Fibroblast of skin of abdomen (primary cell): ENCODE measurements at regions not wholly inside any gene's neighbourhood (a gene's known extent, or its start where the extent isn't known, plus 50 kb on each side); places are given as distances from the start of the nearest gene placed in this dataset.
"Not testable (repeated sequence)": the region's sequence is repeated elsewhere in the genome, so short reads cannot be mapped to it uniquely, and the experiment has no call there.

ENCODE experiments used
- DNase-seq: peaks from one replicate; pipeline ENCODE4 v3.0.0-alpha.2; 2013

- DNase-seq: not testable (repeated sequence)
These were observed 289.4 kb downstream of the CNTNAP3B start for GRCh38 chr9:41839786-41840185.

GRCh38 chr9:41838953-41839352 lies 290.3 kb downstream of the CNTNAP3B start:
- DNase-seq: not testable (repeated sequence)

- not testable (repeated sequence) for DNase-seq
These were observed 290.7 kb downstream of the CNTNAP3B start for GRCh38 chr9:41838562-41838851.

DNA sequence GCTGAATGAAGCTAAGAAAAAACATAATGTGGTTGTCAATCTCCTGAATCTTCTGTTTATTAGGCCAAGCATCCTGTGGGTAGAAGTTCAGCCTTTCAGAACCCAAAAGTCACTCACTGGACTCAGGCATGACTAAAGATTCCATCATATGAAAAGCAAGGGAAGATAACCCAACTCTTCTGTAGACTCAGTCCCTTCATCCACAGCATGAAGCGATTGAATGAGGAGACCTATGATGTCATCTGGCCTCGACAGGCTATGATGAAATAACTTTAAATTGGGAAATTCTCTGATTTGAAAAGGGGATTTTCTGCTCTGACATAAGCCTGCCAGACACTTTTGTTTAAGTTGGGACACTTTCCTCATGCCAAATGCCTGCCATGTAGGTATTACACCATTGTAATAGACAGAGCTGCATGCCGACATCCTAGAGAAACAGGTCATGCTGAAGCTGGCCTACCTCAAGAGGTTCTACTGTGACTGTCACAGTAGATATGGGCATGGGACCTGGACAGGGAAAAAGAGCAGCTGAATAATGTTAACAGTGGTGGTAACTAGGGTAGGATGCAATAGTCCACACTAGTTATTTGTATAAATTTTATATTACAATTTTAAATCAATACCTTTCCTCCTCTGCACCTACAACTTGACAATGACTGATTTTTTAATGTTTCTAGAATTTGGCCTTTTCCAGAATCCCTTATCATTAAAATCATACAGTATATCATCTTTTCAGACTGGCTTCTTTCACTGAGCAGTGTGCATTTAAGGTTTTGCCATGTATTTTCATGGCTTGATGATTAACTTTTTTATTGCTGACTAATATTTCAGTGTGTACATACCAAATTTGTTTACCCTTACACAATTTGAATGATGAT lies 291.3 kb downstream of the CNTNAP3B start:
- not testable (repeated sequence) for DNase-seq

GRCh38 chr9:41833108-41833507 lies 296.1 kb downstream of the CNTNAP3B start:
- not testable (repeated sequence) for DNase-seq

- DNase-seq: not testable (repeated sequence)
These were observed 304.5 kb downstream of the CNTNAP3B start for GRCh38 chr9:41824723-41825122.

GRCh38 chr9:41802706-41803105 lies 326.5 kb downstream of the CNTNAP3B start:
- DNase-seq: not testable (repeated sequence)

DNA sequence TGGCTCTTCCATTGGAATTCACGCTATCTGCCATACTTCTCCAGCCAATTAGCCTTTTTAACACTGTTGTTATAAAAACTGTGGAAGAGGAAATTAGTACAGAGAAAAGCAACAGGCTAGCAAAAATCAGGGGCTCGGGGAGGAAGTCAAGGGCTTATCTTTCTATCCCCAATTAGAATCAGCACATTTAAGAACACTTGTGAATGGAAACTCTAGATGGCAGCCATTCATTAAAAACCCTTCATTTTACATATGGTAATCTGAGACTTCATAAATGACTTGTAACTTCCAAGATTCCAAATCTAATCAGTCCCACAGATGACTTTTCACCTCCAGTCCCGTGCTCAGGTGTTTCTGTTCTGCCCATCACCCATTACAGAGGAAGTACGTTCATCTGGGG lies 330.5 kb downstream of the CNTNAP3B start:
- not testable (repeated sequence) for DNase-seq

GRCh38 chr9:41790719-41791363 lies 338.4 kb downstream of the CNTNAP3B start:
- DNase-seq: peak; percentile 66

GRCh38 chr9:41790007-41790406 lies 339.2 kb downstream of the CNTNAP3B start:
- not testable (repeated sequence) for DNase-seq

GRCh38 chr9:41789387-41789786 lies 339.8 kb downstream of the CNTNAP3B start:
- DNase-seq: not testable (repeated sequence)

GRCh38 chr9:41787951-41788350 lies 341.3 kb downstream of the CNTNAP3B start:
- not testable (repeated sequence) for DNase-seq

- not testable (repeated sequence) for DNase-seq
These were observed 342.0 kb downstream of the CNTNAP3B start for GRCh38 chr9:41787270-41787669.

DNA sequence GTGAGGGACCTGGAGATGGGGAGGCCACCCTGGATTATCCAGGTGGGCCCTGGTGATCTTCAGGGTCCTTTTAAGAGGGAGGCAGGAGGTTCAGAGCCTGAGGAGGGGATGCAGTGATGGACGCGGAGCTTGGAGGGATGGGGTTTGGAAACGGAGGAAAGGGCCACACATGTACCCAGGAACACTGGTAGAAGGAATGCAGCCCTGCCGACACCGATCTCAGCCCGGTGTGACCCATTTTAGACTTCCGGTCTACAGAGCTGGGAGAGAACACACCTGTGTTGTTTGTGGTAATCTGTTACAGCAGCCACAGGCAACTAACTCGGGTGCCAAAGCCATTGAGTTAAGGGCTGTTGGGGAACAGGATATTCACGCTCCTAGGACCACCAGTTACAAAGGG lies 345.2 kb downstream of the CNTNAP3B start:
- not testable (repeated sequence) for DNase-seq

DNA sequence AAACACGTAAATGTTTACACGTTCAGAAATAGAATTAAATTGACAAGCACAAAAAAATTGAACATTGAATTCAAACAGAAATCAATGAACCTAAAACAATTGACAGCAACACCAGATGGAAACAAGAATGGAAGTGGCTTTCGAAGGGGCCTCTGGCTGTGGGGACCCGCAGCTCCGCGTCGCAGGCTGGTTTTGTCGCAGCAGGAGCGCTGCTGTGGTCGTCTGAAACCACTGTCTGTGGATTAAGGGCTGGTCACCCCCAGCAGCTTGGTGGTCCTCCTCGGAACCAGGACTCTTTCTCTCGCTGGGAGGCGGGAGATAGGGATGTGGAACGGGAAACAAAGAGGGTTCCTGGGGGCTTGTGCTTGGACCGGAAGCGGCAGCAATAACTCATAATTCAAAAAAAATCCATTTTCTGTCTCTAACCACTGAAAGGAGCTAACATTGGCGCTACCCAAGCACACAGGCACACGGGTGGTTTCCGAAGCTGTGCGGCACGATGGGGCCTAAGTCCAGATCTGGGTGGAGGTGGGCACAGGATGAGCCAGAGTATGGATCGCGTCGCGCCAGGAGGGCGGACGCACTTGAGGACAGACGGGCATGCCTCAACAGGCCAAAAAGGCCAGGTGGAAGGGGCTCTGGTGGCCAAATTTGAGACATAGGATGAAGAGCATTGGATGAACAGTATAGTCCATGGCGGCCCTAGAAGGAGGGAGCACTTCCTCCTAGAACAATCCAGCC lies 346.0 kb downstream of the CNTNAP3B start:
- DNase-seq: not testable (repeated sequence)

GRCh38 chr9:41781899-41782298 lies 347.3 kb downstream of the CNTNAP3B start:
- DNase-seq: not testable (repeated sequence)

DNA sequence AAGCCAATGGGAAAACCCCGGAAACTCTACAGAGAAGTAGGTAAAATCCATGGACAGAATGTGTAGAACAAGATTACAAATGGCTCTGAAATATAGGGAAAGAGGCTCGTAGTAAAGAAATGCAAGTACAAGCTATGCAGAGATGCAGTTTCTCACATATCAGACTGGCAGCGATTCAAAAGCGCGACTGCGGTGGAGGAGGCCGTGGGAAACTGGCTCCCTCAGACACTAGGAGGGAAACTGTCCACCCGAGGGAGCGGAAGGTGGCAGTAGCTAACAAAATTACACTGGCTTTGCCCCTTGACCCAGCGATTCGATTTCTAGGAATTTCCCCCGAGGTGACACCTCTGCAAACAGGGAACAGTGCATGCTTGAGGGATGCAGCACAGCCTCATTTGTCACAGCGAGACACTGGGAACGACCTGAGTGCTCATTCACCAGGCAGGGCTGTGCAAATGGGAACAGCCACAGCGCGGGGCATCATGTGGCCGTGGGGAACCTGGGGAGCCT lies 349.3 kb downstream of the CNTNAP3B start:
- not testable (repeated sequence) for DNase-seq

DNA sequence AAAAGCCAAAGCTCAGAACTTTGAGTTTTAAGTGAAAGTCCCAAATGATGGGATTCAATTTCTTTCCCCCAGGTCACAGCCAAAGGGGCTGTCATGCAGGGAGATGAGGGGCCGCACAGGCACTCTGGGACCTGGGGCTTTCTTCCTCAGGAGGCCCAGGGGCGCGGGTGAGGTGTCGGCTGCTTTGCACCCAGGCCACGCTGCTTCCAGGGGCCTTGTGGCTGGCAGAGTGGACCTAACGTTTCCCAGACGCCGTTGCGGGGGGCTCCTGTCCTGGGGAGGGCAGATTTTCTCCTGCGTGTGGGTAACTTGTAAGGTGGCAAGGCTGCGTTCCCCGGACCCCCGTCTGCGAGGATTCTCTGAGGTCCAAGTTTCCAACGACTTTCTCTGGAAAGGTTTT lies 350.0 kb downstream of the CNTNAP3B start:
- DNase-seq: not testable (repeated sequence)

DNA sequence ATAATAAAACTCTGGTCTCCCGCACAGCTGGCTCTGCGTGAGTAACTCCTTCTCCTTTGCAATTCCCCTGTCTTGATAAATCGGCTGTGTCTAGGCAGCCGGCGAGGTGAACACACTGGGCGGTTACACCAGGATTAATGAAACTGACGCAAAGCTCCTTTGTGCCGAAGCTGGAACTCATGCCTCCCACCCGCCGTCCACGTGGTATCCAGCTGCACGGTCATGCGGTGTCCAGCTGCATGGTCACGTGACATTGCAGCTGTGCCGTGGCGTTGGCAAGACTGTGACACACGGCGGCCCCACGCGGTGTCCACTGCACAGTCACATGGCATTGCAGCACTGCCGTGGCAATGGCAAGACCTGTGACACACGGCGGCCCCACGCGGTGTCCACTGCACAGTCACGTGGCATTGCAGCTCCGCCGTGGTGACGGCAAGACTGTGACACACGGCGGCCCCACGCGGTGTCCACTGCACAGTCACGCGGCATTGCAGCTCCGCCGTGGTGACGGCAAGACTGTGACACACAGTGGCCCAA lies 350.6 kb downstream of the CNTNAP3B start:
- not testable (repeated sequence) for DNase-seq

- not testable (repeated sequence) for DNase-seq
These were observed 351.7 kb downstream of the CNTNAP3B start for GRCh38 chr9:41777536-41777935.

- not testable (repeated sequence) for DNase-seq
These were observed 356.7 kb downstream of the CNTNAP3B start for GRCh38 chr9:41772541-41772940.

- DNase-seq: not testable (repeated sequence)
These were observed 357.5 kb downstream of the CNTNAP3B start for GRCh38 chr9:41771693-41772092.

DNA sequence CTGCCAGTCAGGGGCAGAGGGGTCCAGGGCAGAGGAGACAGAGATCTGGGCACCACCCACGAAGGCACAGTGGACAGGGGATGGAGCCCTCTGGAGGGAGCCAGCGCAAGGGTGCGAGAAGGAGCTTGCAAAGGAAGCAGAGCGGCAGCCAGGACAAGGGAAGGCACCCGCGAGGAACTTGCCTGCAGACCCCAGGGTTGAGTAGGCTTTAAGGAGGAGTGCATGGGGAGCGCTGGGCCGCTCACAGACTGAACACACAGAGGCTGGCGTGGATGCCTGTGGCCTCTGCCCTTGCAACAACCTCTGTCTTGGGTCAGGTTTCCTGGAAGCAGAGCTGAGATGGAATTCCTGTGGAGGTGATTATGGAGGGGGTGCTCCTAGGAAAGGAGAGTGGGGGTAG lies 374.4 kb downstream of the CNTNAP3B start:
- not testable (repeated sequence) for DNase-seq
